Neutrophil (primary cell): ENCODE measurements at regions not wholly inside any gene's neighbourhood (a gene's known extent, or its start where the extent isn't known, plus 50 kb on each side); places are given as distances from the start of the nearest gene placed in this dataset.

ENCODE experiments used
- H3K27ac ChIP-seq: fragments of 200-600 bp; sonication (generic); 2 replicates; pipeline ENCODE4 v1.5.1; 2016; ENCODE audit warnings: mild to moderate bottlenecking, moderate library complexity
- H3K27me3 ChIP-seq: fragments of 200-600 bp; sonication (generic); 2 replicates; pipeline ENCODE4 v1.6.0; 2016; ENCODE audit warnings: mild to moderate bottlenecking
- H3K36me3 ChIP-seq: fragments of 200-600 bp; sonication (generic); 2 replicates; pipeline ENCODE4 v1.5.1; 2017
- H3K4me1 ChIP-seq, 2 experiments: fragments of 200-600 bp in 1 of 2; sonication (generic) in 1 of 2; 1 replicate in 1 of 2; 2 replicates in 1 of 2; pipeline versions ENCODE4 v1.5.1 to v1.6.1; 2013 to 2016; ENCODE audit warnings: low read depth in 1 of 2, low read length in 1 of 2, mild to moderate bottlenecking in 1 of 2, moderate library complexity in 1 of 2; ENCODE audit not compliant: control insufficient read depth in 1 of 2, insufficient read depth in 1 of 2
- H3K4me3 ChIP-seq, 2 experiments: fragments of 200-600 bp in 1 of 2; sonication (generic) in 1 of 2; 1 replicate in 1 of 2; 2 replicates in 1 of 2; pipeline ENCODE4 v1.5.1; 2013 to 2016; ENCODE audit warnings: low read depth in 1 of 2, low read length in 1 of 2, mild to moderate bottlenecking in 1 of 2, moderate library complexity in 1 of 2
- H3K9me3 ChIP-seq: fragments of 200-600 bp; sonication (generic); 2 replicates; pipeline ENCODE4 v1.5.1; 2016
- CTCF ChIP-seq: fragments of 200-600 bp; sonication (generic); IDR thresholded peaks from 2 replicates; pipeline ENCODE4 v1.5.1; 2016; ENCODE audit warnings: antibody characterized with exemption

DNA sequence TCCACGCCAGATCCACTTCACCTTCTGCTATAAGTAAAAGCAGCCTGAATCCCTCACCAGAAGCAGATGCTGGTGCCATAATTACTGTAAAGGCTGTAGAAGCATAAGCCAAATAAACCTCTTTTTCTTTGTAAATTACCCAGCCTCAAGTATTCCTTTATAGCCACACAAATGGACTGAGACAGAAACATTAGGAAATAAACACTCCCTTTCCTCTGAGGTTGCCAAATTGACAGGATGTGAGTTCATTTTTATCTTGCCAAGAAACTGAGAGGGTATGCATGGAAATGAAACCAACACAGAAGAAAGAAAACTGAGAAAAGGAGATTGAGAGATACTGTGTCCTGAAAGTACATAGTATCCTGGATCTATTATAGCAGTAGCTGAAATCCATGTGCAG, 481.2 kb downstream of the HAO1 start:
- no peaks in the 10 kb centered on the region for H3K9me3 ChIP-seq
- no peaks in the 10 kb centered on the region for H3K36me3 ChIP-seq
- no peak overlapping the region for H3K4me3 ChIP-seq
- TF ChIP-seq CTCF, result no peak
- no peak overlapping the region for H3K27ac ChIP-seq
- H3K27me3 ChIP-seq, result no peaks in the 10 kb centered on the region
- H3K4me1 ChIP-seq, result no peaks in the 10 kb centered on the region

GRCh38 chr20:7463290-7463689, 477.0 kb downstream of the HAO1 start:
- no peak overlapping the region for H3K4me3 ChIP-seq
- H3K9me3 ChIP-seq, result no peaks in the 10 kb centered on the region
- no peak for TF ChIP-seq CTCF
- H3K4me1 ChIP-seq, result no peaks in the 10 kb centered on the region
- H3K36me3 ChIP-seq, result no peaks in the 10 kb centered on the region
- H3K27me3 ChIP-seq, result no peaks in the 10 kb centered on the region
- no peak overlapping the region for H3K27ac ChIP-seq

DNA sequence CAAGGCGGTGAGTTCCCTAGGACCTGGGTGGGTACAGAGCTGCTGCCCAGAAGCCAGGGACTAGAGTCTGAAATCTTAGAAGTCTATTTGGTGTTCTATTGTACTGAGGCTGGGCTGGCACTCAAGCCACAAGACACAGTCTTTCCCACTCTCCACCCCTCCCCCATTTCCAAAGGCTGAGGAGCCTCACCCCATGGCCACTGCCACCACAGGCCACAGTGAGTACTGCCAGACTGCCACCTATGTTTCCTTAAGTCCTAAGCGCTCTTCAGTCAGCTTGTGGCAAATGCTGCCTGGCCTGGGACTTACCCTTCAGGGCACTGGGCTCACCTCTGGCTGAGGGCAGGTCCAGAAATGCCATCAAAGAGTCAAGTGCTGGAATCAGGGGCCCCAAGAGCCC, 469.3 kb downstream of the HAO1 start:
- no peaks in the 10 kb centered on the region for H3K9me3 ChIP-seq
- no peak overlapping the region for H3K4me3 ChIP-seq
- H3K4me1 ChIP-seq, result no peaks in the 10 kb centered on the region
- H3K36me3 ChIP-seq, result no peaks in the 10 kb centered on the region
- H3K27ac ChIP-seq, result no peak overlapping the region
- H3K27me3 ChIP-seq, result no peaks in the 10 kb centered on the region
- TF ChIP-seq CTCF, result no peak

DNA sequence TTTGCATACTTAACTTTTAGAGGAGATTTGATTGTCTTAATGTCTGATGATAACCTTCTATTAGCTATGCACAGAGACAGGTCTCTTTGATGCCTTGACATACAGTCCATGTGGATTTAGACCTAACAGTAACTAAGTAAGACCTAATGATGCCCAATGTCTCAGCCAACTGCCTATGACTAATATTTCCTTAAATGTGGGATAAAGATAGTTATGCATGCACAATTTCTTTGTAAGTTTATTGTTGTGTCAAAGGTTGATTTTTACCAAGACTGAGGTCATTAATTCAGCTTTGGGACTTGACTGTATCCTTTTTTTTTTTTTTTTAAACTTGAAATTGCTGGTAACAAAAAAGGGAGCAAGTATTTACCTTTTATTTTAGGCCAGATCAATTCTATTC, 450.0 kb downstream of the HAO1 start:
- Histone ChIP-seq H3K36me3 (no peaks in the 10 kb centered on the region), H3K9me3 (no peaks in the 10 kb centered on the region), H3K27me3 (no peaks in the 10 kb centered on the region), H3K27ac (no peak overlapping the region), H3K4me3 (no peak overlapping the region), H3K4me1 (no peaks in the 10 kb centered on the region)
- no peak for TF ChIP-seq CTCF

DNA sequence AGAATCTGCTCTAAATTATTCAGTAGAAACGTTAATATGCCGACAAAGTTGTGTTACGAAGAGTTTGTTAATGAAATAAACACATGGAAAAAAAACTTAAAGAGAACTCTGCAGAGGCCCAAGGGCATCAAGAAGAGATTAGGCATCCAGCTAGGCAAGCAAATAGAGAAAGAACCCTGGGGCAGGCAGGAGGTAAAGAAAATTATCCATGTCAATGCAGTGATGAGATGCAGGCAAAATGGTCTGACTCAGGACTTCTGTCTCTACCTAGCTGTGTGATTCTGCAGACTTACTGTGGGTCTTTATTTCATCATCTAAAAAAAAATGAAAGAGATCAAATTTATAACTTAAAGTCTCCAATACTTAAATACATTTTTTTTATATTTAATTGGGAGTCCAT, 448.0 kb downstream of the HAO1 start:
- Histone ChIP-seq H3K27ac (no peak overlapping the region), H3K9me3 (no peaks in the 10 kb centered on the region), H3K4me3 (no peak overlapping the region), H3K4me1 (no peaks in the 10 kb centered on the region), H3K36me3 (no peaks in the 10 kb centered on the region), H3K27me3 (no peaks in the 10 kb centered on the region)
- TF ChIP-seq CTCF, result no peak

DNA sequence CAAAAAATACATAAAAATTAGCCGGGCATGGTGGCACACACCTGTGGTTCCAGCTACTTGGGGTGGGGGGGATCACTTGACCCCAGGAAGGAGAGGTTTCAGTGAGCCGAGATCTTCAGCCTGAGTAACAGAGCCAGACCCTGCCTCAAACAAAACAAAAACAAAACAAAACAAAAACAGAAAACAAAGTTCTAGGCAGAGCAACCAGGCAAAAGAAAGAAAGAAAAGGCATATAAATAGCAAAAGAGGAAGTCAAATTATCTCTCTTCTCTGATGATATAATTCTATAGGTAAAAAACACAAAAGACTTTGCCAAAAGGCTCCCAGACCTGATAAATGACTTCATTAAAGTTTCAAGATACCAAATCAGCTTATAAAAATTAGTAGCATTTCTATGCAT, 446.9 kb downstream of the HAO1 start:
- Histone ChIP-seq H3K36me3 (no peaks in the 10 kb centered on the region), H3K27ac (no peak overlapping the region), H3K27me3 (no peaks in the 10 kb centered on the region), H3K4me3 (no peak overlapping the region), H3K9me3 (no peaks in the 10 kb centered on the region), H3K4me1 (no peaks in the 10 kb centered on the region)
- no peak for TF ChIP-seq CTCF
